Fibroblast of the aortic adventitia (primary cell): ENCODE measurements at regions not wholly inside any gene's neighbourhood (a gene's known extent, or its start where the extent isn't known, plus 50 kb on each side); places are given as distances from the start of the nearest gene placed in this dataset.
A peak's percentile ranks its signal among the peaks of the same experiment; 100 is the strongest.

Source experiments
- DNase-seq: peaks from one replicate; pipeline ENCODE4 v3.0.0-alpha.2; 2010; ENCODE audit warnings: low read depth
- H3K4me3 ChIP-seq: 2 replicates; pipeline ENCODE4 v1.5.1; 2011; ENCODE audit warnings: low read depth, mild to moderate bottlenecking, control low read depth, low read length, moderate library complexity
- CTCF ChIP-seq: IDR thresholded peaks from 2 replicates; pipeline ENCODE4 v1.5.1; 2011; ENCODE audit warnings: mild to moderate bottlenecking, low read length, control low read depth, inconsistent platforms; ENCODE audit not compliant: insufficient read depth

GRCh38 chr9:7901621-7902020 is 102.0 kb upstream of the DMAC1 start:
- DNase-seq: peak; percentile 93
- no peak for TF ChIP-seq CTCF
- no peak overlapping the region for H3K4me3 ChIP-seq

GRCh38 chr9:7900541-7900940 is 101.0 kb upstream of the DMAC1 start:
- DNase-seq: no peak
- TF ChIP-seq CTCF: no peak
- H3K4me3 ChIP-seq: no peak overlapping the region

- TF ChIP-seq CTCF: no peak
- DNase-seq: no peak
- no peak overlapping the region for H3K4me3 ChIP-seq
These were observed 100.2 kb upstream of the DMAC1 start for GRCh38 chr9:7899753-7900152.

- no peak for DNase-seq
- no peak for TF ChIP-seq CTCF
- no peak overlapping the region for H3K4me3 ChIP-seq
These were observed 94.7 kb upstream of the DMAC1 start for GRCh38 chr9:7894231-7894630.

GRCh38 chr9:7892975-7893374 is 93.4 kb upstream of the DMAC1 start:
- TF ChIP-seq CTCF: no peak
- peak; percentile 49 for DNase-seq
- no peak overlapping the region for H3K4me3 ChIP-seq

- TF ChIP-seq CTCF: no peak
- no peak overlapping the region for H3K4me3 ChIP-seq
- DNase-seq: no peak
These were observed 80.1 kb upstream of the DMAC1 start for GRCh38 chr9:7879551-7880245.
